HG03175 (cell line): ENCODE measurements at regions not wholly inside any gene's neighbourhood (a gene's known extent, or its start where the extent isn't known, plus 50 kb on each side); places are given as distances from the start of the nearest gene placed in this dataset.
A peak's percentile ranks its signal among the peaks of the same experiment; 100 is the strongest.
"Not testable (repeated sequence)": the region's sequence is repeated elsewhere in the genome, so short reads cannot be mapped to it uniquely, and the experiment has no call there.

Experiments
- ATAC-seq: cut with Tn5 transposase; IDR thresholded peaks from one replicate; pipeline ENCODE4 v1.9.1; 2021; ENCODE audit warnings: mild to moderate bottlenecking, moderate library complexity; ENCODE audit not compliant: unreplicated experiment

DNA sequence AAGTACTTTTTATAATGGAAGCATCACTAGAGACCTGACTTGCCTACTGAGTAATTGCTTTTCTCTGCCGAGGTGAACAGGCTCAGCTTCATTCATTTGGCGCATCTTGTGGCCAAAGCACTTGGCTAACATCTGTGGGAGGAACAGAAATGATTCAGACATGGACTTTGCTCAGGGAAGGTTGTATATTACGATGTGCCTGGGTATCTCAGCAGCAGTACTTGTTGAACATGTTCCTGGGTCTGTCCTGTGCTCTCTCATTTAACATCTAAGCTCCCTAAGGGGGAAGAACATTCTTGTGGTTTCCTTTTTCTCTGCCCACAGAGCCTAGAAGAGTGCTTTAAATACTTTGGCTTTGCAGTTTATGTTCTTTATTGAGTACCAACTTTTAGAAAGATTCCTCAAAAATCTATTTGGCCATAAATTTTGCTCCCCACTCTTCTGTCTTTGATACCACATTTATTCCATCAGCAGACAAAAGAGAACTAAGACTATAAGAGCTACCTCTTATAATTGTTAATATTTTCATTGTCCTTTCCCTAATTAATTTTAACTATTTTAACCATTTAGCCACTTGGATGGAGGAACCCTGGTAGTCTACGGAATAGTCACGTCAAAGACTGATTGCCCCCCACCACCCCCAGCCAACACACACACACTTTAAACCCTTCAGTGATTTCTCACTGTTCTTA lies 101.2 kb upstream of the EGLN3 start:
- ATAC-seq: peak; percentile 66

- no peak for ATAC-seq
Measured at GRCh38 chr14:34050606-34051005, 99.7 kb upstream of the EGLN3 start.

DNA sequence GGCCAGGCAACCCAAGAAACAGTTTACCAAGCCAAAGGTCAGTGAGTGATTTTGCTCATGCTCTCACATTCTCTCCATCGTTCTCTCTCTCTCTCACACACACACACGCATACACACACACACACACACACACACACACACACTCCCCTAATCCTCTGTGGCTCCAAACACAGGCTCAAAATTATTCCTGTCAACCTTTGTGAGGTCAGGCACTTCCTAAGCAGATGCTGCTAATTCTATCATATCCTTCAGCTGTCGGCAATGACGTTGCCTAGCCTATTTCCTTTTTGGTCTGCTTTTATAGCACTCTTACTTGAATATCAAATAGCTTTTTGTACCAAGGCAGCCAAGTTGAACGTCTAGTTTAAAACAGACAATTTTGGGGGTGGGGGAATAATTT lies 98.9 kb upstream of the EGLN3 start:
- no peak for ATAC-seq

DNA sequence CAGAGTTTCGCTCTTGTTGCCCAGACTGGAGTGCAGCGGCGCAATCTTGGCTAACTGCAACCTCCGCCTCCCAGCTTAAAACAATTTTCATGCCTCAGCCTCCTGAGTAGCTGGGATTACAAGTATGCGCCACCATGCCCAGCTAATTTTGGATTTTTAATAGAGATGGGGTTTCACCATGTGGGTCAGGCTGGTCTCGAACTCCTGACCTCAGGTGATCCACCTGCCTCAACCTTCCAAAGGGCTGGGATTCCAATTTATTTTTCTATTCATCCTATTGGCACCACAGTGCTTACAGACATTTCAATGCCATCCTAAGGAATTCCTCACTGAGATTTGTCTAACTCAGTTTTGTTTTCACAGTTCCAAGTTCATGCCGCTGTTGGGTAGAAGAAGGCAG lies 98.3 kb upstream of the EGLN3 start:
- ATAC-seq: not testable (repeated sequence)

GRCh38 chr14:34046799-34047520 lies 96.1 kb upstream of the EGLN3 start:
- ATAC-seq: no peak

- no peak for ATAC-seq
Measured at GRCh38 chr14:34044666-34045306, 93.9 kb upstream of the EGLN3 start.

- ATAC-seq: no peak
Measured at GRCh38 chr14:34044373-34044637, 93.4 kb upstream of the EGLN3 start.

- ATAC-seq: peak; percentile 90
Measured at GRCh38 chr14:34043627-34044372, 92.9 kb upstream of the EGLN3 start.

DNA sequence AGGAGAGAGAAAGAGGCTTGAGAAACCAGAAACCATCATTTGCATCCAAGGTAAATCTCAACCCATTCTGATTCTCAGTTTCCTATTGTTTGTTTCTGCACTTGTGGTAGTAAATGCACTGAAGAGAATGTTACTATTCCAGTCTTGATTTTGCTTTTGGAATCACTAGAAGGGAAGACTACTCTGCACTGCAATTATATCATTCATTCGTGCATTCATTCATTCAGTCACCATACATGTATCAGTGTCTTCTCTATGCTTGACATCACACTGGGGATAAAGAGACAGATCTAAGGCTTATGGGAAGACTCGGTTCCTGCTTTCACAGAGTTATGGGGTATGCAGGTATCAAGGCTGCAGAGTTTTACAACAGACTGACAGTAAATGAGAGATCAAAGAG lies 90.3 kb upstream of the EGLN3 start:
- ATAC-seq: no peak

DNA sequence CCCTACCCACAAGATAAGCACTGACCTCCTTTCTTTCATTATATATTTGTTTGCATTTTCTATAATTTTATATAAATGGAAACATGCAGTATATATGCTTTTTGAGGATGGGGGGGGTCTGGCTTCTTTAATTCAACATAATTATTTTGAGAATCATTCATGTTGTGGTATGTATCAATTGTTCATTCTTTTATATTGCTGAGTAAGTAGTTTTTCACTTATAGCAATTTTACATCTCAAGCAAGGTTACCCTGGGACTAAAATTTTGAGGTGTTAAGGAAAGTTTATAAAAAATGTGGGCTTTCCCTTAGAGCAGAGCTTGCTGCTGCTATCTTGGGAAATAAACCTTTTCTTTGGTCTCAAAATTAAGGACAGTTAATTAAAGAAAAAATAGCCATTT lies 89.9 kb upstream of the EGLN3 start:
- ATAC-seq: no peak

GRCh38 chr14:34039428-34040047 lies 88.7 kb upstream of the EGLN3 start:
- ATAC-seq: no peak

- ATAC-seq: no peak
Measured at GRCh38 chr14:34038358-34039057, 87.6 kb upstream of the EGLN3 start.

DNA sequence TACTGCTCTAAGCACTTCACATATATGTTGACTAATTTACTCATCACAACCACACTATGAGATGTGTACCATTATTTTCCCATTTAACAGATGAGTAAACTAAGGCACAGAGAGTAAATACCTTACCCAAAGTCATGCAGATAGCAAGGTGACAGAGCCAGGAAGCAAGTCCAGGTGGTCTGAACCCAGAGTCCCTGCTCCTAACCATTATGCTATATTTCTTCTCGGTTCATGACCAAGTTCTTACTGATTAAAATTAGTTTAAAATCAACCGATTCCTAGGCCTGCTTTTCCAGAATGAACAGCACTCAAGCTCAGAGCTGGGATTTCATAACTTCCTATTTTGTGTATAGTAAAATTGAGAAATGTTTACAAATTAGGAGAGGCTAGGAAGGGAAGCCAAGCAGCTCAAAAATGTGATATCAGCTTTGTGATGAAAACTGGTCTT lies 85.5 kb upstream of the EGLN3 start:
- no peak for ATAC-seq

- ATAC-seq: no peak
Measured at GRCh38 chr14:34035934-34036250, 85.0 kb upstream of the EGLN3 start.

DNA sequence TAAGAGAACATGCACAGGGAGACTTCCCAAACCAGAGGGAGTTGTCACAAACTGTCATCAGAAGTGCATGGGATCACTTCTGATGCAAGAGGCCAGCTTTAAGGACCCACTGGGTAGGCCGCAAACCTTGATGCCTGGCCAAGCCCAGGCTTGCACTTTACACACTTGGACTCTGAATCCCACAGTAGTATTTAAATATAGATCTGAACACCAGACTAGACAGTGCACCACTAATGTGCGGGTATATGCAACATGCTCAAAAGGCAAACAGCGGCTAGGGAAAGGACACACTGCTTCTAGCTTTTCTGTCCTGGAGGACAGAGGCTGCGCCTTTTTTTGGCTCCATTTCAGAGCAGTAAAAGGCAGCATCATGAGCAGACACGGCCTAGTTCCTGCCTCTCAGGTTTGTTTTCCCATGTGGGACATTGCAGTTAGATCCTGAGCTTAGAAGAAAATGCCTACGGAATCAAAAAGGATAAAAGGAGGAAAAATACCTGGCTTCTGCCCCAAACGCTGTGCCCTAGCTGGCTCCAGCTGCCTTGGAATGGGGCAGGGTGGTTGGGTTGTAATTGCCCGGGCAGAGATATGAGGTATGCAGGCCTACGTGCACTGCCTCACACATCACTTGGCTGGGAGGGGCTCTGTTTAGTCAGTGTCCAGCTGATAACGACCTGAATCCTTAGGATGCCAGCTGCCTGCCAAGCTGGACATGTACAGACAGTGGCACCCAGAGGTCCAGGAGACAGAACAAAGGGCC lies 84.5 kb upstream of the EGLN3 start:
- ATAC-seq: no peak

DNA sequence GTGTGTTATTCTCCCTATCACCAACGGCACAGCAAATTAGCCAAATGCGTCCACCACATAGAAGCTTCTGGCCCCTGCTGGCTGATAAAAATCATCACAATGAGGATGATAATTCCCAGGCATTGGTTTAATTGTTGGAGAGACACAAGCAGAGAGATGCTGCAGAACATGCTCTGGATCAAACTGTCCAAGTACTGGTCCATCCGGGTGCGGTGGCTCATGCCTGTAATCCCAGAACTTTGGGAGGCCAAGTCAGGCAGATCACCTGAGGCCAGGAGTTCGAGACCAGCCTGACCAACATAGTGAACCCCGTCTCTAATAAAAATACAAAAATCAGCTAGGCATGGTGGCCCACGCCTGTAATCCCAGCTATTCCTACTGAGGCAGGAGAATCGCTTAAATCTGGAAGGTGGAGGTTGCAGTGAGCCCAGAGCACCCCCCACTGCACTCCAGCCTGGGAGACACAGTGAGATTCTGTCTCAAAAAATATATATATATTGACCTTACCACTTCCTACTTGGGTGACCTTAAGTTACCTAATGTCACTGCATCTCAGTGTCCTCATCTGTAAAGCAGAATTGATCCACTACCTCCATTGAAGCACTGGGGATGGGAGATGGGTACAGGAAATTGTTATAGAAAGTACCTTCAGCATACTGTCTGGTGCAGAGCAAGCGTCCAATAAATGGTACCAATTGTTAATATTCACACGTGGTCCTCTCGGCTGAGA lies 83.7 kb upstream of the EGLN3 start:
- ATAC-seq: no peak

GRCh38 chr14:34032720-34033119 lies 81.8 kb upstream of the EGLN3 start:
- no peak for ATAC-seq

- no peak for ATAC-seq
Measured at GRCh38 chr14:34030864-34031263, 80.0 kb upstream of the EGLN3 start.

DNA sequence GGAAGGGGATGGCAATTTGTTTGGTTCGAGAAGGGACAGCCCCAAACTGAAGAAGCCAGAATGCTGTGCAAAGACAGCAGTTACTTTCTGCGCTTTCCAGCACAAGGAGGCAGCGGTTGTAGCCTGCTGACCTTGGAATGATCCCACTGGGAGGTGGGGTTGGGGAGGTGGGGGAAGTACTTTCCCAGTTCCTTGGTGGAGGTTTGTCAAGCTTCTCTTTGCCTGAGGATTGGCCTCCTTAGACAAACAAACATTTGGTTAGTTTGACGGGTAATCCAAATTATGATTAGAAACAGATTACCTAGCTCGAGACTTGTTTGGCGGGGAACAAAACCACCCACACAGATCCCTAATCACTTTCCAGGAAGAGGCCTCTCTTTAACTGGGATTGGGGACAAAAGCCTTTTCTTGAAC lies 79.1 kb upstream of the EGLN3 start:
- no peak for ATAC-seq
